AG04449 (cell line): ENCODE measurements at regions not wholly inside any gene's neighbourhood (a gene's known extent, or its start where the extent isn't known, plus 50 kb on each side); places are given as distances from the start of the nearest gene placed in this dataset.

Experiments used
- CTCF ChIA-PET: fragments of 350-600 bp; formaldehyde crosslinking; extraction: SDS; loops from one replicate; lab custom pipeline; 2021; ENCODE audit warnings: antibody characterized with exemption; lab: Yijun Ruan, JAX
- POLR2A ChIA-PET: fragments of 400-600, 350-600 bp; formaldehyde crosslinking; extraction: SDS; loops from one replicate; lab custom pipeline; 2020; ENCODE audit warnings: antibody characterized with exemption, inconsistent platforms; lab: Yijun Ruan, JAX
- DNase-seq: peaks from one replicate; pipeline ENCODE4 v3.0.0-alpha.2; 2010; ENCODE audit warnings: low read depth, low spot score
- H3K4me3 ChIP-seq: 2 replicates; pipeline ENCODE4 v1.5.1; 2011; ENCODE audit warnings: low read depth, mild to moderate bottlenecking, control low read depth, low read length
- CTCF ChIP-seq: IDR thresholded peaks from one replicate; pipeline ENCODE4 v1.5.1; 2011; ENCODE audit warnings: mild to moderate bottlenecking, moderate library complexity, low read length, control low read depth, inconsistent platforms; ENCODE audit not compliant: insufficient read depth; ENCODE audit errors: missing control alignments

DNA sequence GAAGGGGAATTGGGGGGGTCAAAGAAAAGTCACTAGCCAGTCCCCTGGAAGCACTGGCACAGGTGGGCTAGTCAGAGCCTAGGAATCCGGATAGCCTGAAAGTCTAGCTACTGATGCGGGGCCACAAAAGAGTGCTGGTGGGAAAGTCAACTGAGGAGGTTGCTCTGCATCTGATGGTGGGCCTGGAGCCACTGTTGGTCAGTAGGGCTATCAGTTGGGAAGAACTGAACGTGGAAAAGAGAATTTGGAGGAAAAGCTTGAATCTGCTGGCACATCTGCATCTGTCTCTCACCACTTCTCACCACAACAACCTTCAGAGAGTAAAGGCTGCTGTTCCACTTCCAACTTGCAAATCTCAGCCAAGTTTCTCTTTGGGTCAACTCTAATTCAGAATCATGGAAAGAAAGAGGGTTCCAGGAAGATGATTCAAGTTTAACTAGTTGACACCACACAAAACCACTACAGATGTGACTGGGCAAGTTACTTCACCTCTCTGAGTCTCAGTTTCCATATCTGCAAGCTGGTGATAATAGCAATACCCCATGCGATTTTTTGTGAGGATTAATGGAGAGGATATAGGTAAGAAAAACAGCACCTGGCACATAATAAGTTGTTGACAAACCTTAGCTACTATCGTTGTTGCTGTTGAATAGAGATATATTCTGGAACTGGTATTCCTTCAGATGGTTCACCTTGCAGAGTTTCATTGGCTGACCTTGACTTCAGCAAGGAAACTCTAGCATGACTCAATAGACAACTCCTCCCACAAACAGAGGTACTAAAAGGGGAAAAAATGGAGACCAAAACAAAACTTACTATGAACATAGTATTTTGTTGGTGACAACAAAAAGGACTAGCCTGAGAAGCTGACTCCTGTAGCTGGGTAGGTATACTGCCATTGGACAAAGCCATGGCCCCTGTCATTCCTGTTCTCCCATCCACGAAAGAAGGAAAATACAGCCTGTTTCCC, 280.2 kb upstream of the STT3B start:
- no peak overlapping the region for H3K4me3 ChIP-seq
- DNase-seq, result no peak
- ChIA-PET CTCF (interaction anchor here (1.5 kb wide), 1 partner anchor 17 kb away, joined by 3 read pairs; no protein-coding TSS in a partner anchor), POLR2A (no interaction called here)
- TF ChIP-seq CTCF, result no peak

- TF ChIP-seq CTCF, result no peak
- CTCF ChIA-PET, result interaction anchor here (1.5 kb wide), 1 partner anchor 18 kb away, joined by 3 read pairs; no protein-coding TSS in a partner anchor
- no peak for DNase-seq
- POLR2A ChIA-PET, result no interaction called here
- no peak overlapping the region for H3K4me3 ChIP-seq
These were observed 278.9 kb upstream of the STT3B start for GRCh38 chr3:31253782-31254181.

GRCh38 chr3:31254483-31254882, 278.2 kb upstream of the STT3B start:
- CTCF ChIA-PET, result no interaction called here

GRCh38 chr3:31255007-31255581, 277.6 kb upstream of the STT3B start:
- no peak for DNase-seq
- no peak for TF ChIP-seq CTCF
- ChIA-PET CTCF (no interaction called here), POLR2A (no interaction called here)
- no peak overlapping the region for H3K4me3 ChIP-seq

More at GRCh38 chr3:31254483-31254882, 278.2 kb upstream of the STT3B start:
- no peak for TF ChIP-seq CTCF
- no peak overlapping the region for H3K4me3 ChIP-seq
- DNase-seq, result no peak
- POLR2A ChIA-PET, result no interaction called here

- CTCF ChIA-PET, result no interaction called here
- no peak for TF ChIP-seq CTCF
- no peak for DNase-seq
- H3K4me3 ChIP-seq, result no peak overlapping the region
- POLR2A ChIA-PET, result no interaction called here
These were observed 270.5 kb upstream of the STT3B start for GRCh38 chr3:31262201-31262600.

DNA sequence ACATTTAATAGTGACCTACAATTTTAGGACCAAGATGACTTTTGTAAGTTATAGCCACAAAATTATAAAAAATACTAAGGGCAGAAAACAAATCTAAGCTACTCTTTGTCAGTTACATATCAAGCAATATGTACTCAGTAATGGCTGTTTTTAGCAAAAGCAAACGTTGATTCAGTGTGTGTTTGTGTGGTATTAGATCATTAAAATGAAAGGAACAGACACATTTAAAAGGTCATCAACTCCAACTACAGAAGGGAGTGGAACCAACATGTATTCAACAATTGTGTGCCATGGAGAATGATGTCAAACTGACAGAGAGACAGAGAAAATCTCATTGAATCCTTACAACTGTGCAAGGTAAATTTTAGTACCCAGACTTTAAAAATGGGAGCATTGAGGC, 268.8 kb upstream of the STT3B start:
- no peak for DNase-seq
- ChIA-PET POLR2A (no interaction called here), CTCF (no interaction called here)
- no peak for TF ChIP-seq CTCF
- H3K4me3 ChIP-seq, result no peak overlapping the region
